GM12872 (cell line): ENCODE measurements at regions not wholly inside any gene's neighbourhood (a gene's known extent, or its start where the extent isn't known, plus 50 kb on each side); places are given as distances from the start of the nearest gene placed in this dataset.

Experiments
- CTCF ChIP-seq: IDR thresholded peaks from 3 replicates; pipeline ENCODE4 v1.5.1; 2011; ENCODE audit warnings: low read depth, mild to moderate bottlenecking, low read length, moderate library complexity; ENCODE audit not compliant: insufficient read depth

- no peak for TF ChIP-seq CTCF
These were observed 575.9 kb downstream of the USP25 start for GRCh38 chr21:16305686-16306085.

DNA sequence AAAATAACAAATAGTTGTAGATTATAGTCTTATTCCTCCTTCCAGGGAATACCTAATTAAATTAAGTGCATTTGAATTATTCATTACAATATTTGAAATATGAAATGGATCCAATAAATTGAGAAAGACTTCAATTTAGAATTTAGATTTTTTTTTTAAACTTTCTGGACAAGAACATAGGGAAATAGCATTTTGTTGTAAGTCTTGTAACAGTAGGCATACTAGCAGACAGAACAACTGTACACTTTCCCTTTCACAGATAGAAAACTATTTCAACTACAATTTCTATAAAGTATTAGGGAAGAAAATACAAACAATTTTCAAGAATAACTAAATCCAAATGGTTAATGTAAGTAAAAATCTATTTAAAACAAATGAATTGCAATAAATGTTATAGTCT lies 577.5 kb downstream of the USP25 start:
- TF ChIP-seq CTCF: no peak

DNA sequence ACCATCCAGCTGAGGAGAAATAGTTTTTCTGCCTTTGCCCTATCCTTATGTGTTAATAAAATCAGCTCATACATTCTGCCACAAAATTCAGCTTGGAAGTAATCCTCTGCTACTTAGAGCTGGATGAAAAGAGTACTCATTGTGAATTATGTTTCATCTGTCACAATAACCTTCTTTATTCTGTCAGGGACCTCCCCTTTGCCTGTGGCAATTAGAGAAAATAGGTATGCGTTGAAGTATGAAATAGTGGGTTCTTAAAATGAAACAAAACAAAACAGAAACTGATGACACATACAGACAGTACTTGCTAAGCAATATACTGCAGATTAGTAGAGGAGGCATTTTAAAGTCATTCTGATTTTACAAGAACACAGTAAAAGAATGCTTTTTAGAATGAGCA lies 578.5 kb downstream of the USP25 start:
- no peak for TF ChIP-seq CTCF

DNA sequence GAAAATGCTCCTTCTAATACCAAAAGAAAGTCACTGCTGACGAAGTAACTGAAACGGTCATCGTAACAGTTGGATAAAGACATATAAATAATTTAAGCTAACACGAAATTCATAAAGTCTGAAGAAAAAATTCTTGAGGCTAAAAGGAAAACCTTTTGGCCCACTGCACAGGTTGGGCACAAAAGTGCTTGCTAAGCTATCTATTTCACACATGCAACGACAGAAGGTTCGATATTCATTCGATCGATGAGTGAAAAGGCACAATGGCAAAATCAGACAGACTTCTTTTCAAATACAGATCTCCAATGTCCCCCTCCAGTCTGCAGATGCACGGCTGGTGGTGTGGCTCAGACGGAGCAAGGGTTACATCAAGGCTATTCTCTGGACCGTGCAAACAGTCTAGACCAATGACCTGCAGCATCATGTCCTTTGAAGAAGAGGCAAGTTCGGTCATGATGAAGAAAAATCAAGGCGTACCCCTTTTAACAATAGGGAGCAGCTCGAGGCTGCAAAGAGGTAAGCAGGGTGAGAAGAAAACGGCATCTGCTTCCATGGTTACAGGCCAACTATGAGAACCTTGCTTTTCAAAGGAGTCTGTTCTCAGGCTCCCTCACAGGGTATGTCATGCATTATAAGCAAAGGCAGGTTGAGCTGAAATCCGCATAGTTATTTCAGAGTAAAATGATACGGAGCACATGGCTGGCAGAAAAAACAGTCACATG lies 579.6 kb downstream of the USP25 start:
- no peak for TF ChIP-seq CTCF

- no peak for TF ChIP-seq CTCF
These were observed 580.4 kb downstream of the USP25 start for GRCh38 chr21:16310176-16310575.

- TF ChIP-seq CTCF: no peak
These were observed 581.4 kb downstream of the USP25 start for GRCh38 chr21:16311229-16311628.

DNA sequence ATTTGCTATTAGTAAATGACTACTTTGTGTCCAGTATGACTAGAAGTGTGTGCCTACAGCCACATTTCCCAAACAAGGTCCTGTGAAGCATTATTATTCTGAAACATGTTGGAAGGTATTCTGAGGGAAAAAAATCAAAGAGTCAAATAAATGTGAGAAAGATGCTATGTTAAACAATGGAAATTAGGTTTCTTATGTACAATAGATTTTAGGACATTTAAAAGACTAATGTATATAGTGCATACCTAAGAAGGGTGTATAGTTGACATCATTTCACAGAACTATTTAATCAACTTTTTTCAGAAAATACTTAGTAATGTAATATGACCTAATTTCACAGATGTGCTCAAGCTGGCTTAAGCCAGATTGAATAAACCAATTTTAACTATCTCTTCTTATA lies 582.5 kb downstream of the USP25 start:
- TF ChIP-seq CTCF: no peak
